GM23338 (cell line): ENCODE measurements at regions not wholly inside any gene's neighbourhood (a gene's known extent, or its start where the extent isn't known, plus 50 kb on each side); places are given as distances from the start of the nearest gene placed in this dataset.
A peak's percentile ranks its signal among the peaks of the same experiment; 100 is the strongest.

ENCODE experiments used
- ATAC-seq: fragments of 200-7000 bp; cut with Tn5 transposase; 3 replicates; pipeline ENCODE4 v1.9.1; 2020
- DNase-seq: peaks from one replicate; pipeline ENCODE4 v3.0.0-alpha.2; 2015; ENCODE audit warnings: low spot score
- H2AFZ ChIP-seq: fragments of 200-600 bp; sonication (generic); 2 replicates; pipeline ENCODE4 v1.8.0; 2016; ENCODE audit warnings: antibody characterized with exemption, mild to moderate bottlenecking, moderate library complexity
- H3F3A ChIP-seq: fragments of 200-600 bp; sonication (generic); replicated peaks from 2 replicates; pipeline ENCODE4 v1.8.0; 2017; ENCODE audit warnings: antibody characterized with exemption, mixed run types, low read depth
- H3K27ac ChIP-seq: fragments of 200-600 bp; sonication (generic); 2 replicates; pipeline ENCODE4 v1.6.1; 2016; ENCODE audit warnings: low read depth
- H3K27me3 ChIP-seq: fragments of 200-600 bp; sonication (generic); 2 replicates; pipeline ENCODE4 v1.8.0; 2016; ENCODE audit warnings: mild to moderate bottlenecking, mixed run types, moderate library complexity; ENCODE audit not compliant: insufficient read depth
- H3K36me3 ChIP-seq: fragments of 200-600 bp; sonication (generic); 2 replicates; pipeline ENCODE4 v1.8.0; 2016; ENCODE audit warnings: mild to moderate bottlenecking; ENCODE audit not compliant: insufficient read depth
- H3K4me1 ChIP-seq: fragments of 200-600 bp; sonication (generic); 2 replicates; pipeline ENCODE4 v1.8.0; 2016; ENCODE audit warnings: mild to moderate bottlenecking, moderate library complexity; ENCODE audit not compliant: insufficient read depth
- H3K4me2 ChIP-seq: fragments of 200-600 bp; sonication (generic); 2 replicates; pipeline ENCODE4 v1.7.1; 2017; ENCODE audit warnings: mixed run types
- H3K4me3 ChIP-seq: fragments of 200-600 bp; sonication (generic); 2 replicates; pipeline ENCODE4 v1.6.1; 2016; ENCODE audit warnings: mixed run types
- H3K79me2 ChIP-seq: fragments of 200-600 bp; sonication (generic); replicated peaks from 2 replicates; pipeline ENCODE4 v1.8.0; 2017; ENCODE audit warnings: mild to moderate bottlenecking; ENCODE audit not compliant: insufficient read depth
- H3K9me2 ChIP-seq: fragments of 200-600 bp; sonication (generic); 2 replicates; pipeline ENCODE4 v1.8.0; 2017; ENCODE audit not compliant: insufficient read depth
- H4K20me1 ChIP-seq: fragments of 200-600 bp; sonication (generic); replicated peaks from 2 replicates; pipeline ENCODE4 v1.8.0; 2017; ENCODE audit warnings: mild to moderate bottlenecking; ENCODE audit not compliant: insufficient read depth
- H3K27ac Mint-ChIP-seq: 2 replicates; pipeline ENCODE4 v1.8.0; 2020; ENCODE audit warnings: inconsistent platforms, mild to moderate bottlenecking, moderate library complexity, mixed read lengths
- H3K27me3 Mint-ChIP-seq: 3 replicates; pipeline ENCODE4 v1.8.0; 2022; ENCODE audit warnings: low read depth, mild to moderate bottlenecking, moderate library complexity, mixed read lengths, inconsistent platforms; ENCODE audit not compliant: insufficient read depth, poor library complexity
- H3K36me3 Mint-ChIP-seq: 3 replicates; pipeline ENCODE4 v1.8.0; 2021; ENCODE audit warnings: low read depth, mild to moderate bottlenecking, inconsistent platforms, moderate library complexity, mixed read lengths
- H3K4me1 Mint-ChIP-seq: 3 replicates; pipeline ENCODE4 v1.8.0; 2020; ENCODE audit warnings: mild to moderate bottlenecking, inconsistent platforms, mixed read lengths
- H3K4me3 Mint-ChIP-seq: 3 replicates; pipeline ENCODE4 v1.8.0; 2021; ENCODE audit warnings: moderate library complexity, mild to moderate bottlenecking, inconsistent platforms, mixed read lengths
- H3K9me3 Mint-ChIP-seq: 3 replicates; pipeline ENCODE4 v1.8.0; 2020; ENCODE audit warnings: moderate library complexity, mild to moderate bottlenecking, inconsistent platforms, mixed read lengths
- CREB1 ChIP-seq: fragments of 250-450 bp; sonication (Bioruptor Pico); IDR thresholded peaks from 2 replicates; pipeline ENCODE4 v1.5.0; 2020; ENCODE audit warnings: low read depth, mild to moderate bottlenecking, moderate library complexity
- CTCF ChIP-seq, 2 experiments: fragments of 200-600 bp in 1 of 2; sonication (generic) in 1 of 2; conservative IDR thresholded peaks; 2 replicates each; pipeline versions ENCODE4 v1.5.1 to v1.6.1; 2016 to 2017; ENCODE audit warnings: antibody characterized with exemption in 2 of 2, low read depth in 2 of 2, mild to moderate bottlenecking in 2 of 2, moderate library complexity in 1 of 2
- ETS1 ChIP-seq: IDR thresholded peaks from 2 replicates; pipeline ENCODE4 v1.6.1; 2016; ENCODE audit warnings: antibody characterized with exemption
- EZH2 ChIP-seq: fragments of 200-600 bp; sonication (generic); IDR thresholded peaks from one replicate; pipeline ENCODE4 v1.8.0; 2017; ENCODE audit warnings: antibody characterized with exemption, mild to moderate bottlenecking, low read depth; ENCODE audit not compliant: unreplicated experiment
- EZH2phosphoT487 ChIP-seq: fragments of 200-600 bp; sonication (generic); IDR thresholded peaks from one replicate; pipeline ENCODE4 v1.8.1; 2018; ENCODE audit warnings: antibody characterized with exemption; ENCODE audit not compliant: unreplicated experiment
- JUNB ChIP-seq: IDR thresholded peaks from one replicate; pipeline ENCODE4 v1.6.1; 2016; ENCODE audit warnings: antibody characterized with exemption; ENCODE audit not compliant: unreplicated experiment
- POLR2AphosphoS5 ChIP-seq: IDR thresholded peaks from 2 replicates; pipeline ENCODE4 v1.6.1; 2016; ENCODE audit warnings: antibody characterized with exemption, low read depth
- STAT1 ChIP-seq: IDR thresholded peaks from one replicate; pipeline ENCODE4 v1.6.1; 2016; ENCODE audit warnings: antibody characterized with exemption; ENCODE audit not compliant: unreplicated experiment
- ZNF114 ChIP-seq: fragments of 250-450 bp; sonication (Bioruptor Pico); IDR thresholded peaks from 2 replicates; pipeline ENCODE4 v1.5.0; 2020; ENCODE audit warnings: mild to moderate bottlenecking, moderate library complexity
- ZNF331 ChIP-seq: fragments of 250-450 bp; sonication (Bioruptor Pico); IDR thresholded peaks from 2 replicates; pipeline ENCODE4 v1.5.0; 2020; ENCODE audit warnings: low read depth, mild to moderate bottlenecking, moderate library complexity
- TF ChIP-seq, protein P1 (sequence below): IDR thresholded peaks from one replicate; pipeline ENCODE4 v1.6.1; 2018; ENCODE audit warnings: antibody characterized with exemption; ENCODE audit not compliant: unreplicated experiment

DNA sequence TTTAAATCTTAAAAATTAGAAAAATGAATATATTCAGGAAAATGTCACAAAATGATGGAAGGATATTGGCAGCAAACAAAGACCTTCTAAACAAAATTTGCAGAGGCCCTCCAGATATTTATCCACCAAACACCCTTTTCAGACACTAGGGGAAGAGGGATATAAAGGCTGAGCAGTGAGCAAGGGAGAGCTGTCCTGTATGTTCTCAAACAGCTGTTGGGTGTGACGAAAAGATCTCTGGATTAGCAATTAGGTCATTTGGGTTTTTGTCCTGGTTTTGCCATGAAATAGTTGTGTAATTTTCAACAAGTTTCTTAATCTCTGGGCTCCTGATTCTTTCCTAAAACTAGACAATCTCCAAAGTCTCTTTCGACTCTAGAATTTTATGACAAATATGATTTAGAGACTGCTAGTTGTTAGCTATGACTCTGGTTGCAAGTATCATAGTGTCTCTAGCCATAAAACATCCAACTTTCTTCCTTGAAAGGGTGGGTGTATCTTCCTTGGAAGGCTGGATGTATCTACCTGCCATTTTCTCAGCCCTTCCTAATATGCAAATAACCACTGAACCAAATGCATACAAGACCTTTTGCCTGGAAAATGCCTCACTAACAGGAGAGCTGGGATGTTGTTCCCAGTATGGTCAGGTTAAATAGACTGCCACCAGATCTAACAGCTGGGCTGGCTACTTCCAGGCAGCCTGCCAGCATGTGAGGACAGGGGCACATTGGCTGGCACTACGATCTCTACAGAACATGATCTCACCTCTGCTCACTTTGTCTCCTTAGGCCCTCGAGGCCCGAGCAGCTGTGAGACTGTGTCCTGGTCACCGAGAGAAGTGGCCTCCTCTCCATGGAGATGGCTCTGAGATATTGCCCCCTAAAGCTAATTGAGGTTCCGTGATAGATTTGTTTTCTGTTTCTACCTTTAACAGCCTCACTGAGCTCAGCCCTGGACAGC is 225.5 kb upstream of the JADE1 start:
- no peaks in the 10 kb centered on the region for H4K20me1 ChIP-seq
- no peak overlapping the region for H3K4me3 Mint-ChIP-seq
- H3K4me3 ChIP-seq, result no peak overlapping the region
- peaks cover 16% of the 10 kb centered on the region for H3K9me2 ChIP-seq
- H3K79me2 ChIP-seq, result no peaks in the 10 kb centered on the region
- peak overlapping the region; percentile 70; the same call in 1 of the 2 replicates for H2AFZ ChIP-seq
- no peak overlapping the region for H3K27ac Mint-ChIP-seq
- H3K9me3 Mint-ChIP-seq, result no peaks in the 10 kb centered on the region
- peaks cover 7% of the 10 kb centered on the region; the same call in 2 of the 3 replicates for H3K4me1 Mint-ChIP-seq
- H3K27ac ChIP-seq, result no peak overlapping the region
- no peaks in the 10 kb centered on the region for H3F3A ChIP-seq
- TF ChIP-seq EZH2 (no peak), CTCF (conservative IDR thresholded peaks at IDR 0.05; ENCODE audit: low read depth in 2 of 2) (no peak), STAT1 (no peak), ZNF331 (CRISPR knock-in tag) (no peak)
- H3K4me1 ChIP-seq, result no peaks in the 10 kb centered on the region; the same call in none of the 2 replicates
- H3K27me3 Mint-ChIP-seq, result peaks cover 2% of the 10 kb centered on the region
- no peaks in the 10 kb centered on the region for H3K27me3 ChIP-seq
- H3K4me2 ChIP-seq, result no peak overlapping the region
- H3K36me3 Mint-ChIP-seq, result no peaks in the 10 kb centered on the region
- no peak for DNase-seq
- ATAC-seq, result no peak
- no peaks in the 10 kb centered on the region for H3K36me3 ChIP-seq

GRCh38 chr4:128582427-128582870 is 227.1 kb upstream of the JADE1 start:
- Histone ChIP-seq H3K9me2 (peaks cover 16% of the 10 kb centered on the region), H3K4me3 (no peak overlapping the region), H3K27ac (no peak overlapping the region), H3K4me1 (no peaks in the 10 kb centered on the region; the same call in none of the 2 replicates), H3K79me2 (no peaks in the 10 kb centered on the region), H3K36me3 (no peaks in the 10 kb centered on the region), H2AFZ (no peak overlapping the region), H3K4me2 (no peak overlapping the region), H4K20me1 (no peaks in the 10 kb centered on the region), H3F3A (no peaks in the 10 kb centered on the region), H3K27me3 (no peaks in the 10 kb centered on the region)
- DNase-seq, result no peak
- H3K36me3 Mint-ChIP-seq, result no peaks in the 10 kb centered on the region
- no peak overlapping the region for H3K27ac Mint-ChIP-seq
- no peaks in the 10 kb centered on the region for H3K27me3 Mint-ChIP-seq
- H3K4me3 Mint-ChIP-seq, result no peak overlapping the region
- H3K9me3 Mint-ChIP-seq, result no peaks in the 10 kb centered on the region
- H3K4me1 Mint-ChIP-seq, result peaks cover 14% of the 10 kb centered on the region; the same call in 2 of the 3 replicates
- no peak for ATAC-seq
- TF ChIP-seq POLR2AphosphoS5 (no peak), JUNB (no peak), CREB1 (no peak), STAT1 (no peak), ETS1 (no peak), EZH2phosphoT487 (no peak), EZH2 (no peak), ZNF114 (no peak), CTCF (conservative IDR thresholded peaks at IDR 0.05; ENCODE audit: low read depth in 2 of 2) (no peak)
- TF ChIP-seq, protein P1, sequence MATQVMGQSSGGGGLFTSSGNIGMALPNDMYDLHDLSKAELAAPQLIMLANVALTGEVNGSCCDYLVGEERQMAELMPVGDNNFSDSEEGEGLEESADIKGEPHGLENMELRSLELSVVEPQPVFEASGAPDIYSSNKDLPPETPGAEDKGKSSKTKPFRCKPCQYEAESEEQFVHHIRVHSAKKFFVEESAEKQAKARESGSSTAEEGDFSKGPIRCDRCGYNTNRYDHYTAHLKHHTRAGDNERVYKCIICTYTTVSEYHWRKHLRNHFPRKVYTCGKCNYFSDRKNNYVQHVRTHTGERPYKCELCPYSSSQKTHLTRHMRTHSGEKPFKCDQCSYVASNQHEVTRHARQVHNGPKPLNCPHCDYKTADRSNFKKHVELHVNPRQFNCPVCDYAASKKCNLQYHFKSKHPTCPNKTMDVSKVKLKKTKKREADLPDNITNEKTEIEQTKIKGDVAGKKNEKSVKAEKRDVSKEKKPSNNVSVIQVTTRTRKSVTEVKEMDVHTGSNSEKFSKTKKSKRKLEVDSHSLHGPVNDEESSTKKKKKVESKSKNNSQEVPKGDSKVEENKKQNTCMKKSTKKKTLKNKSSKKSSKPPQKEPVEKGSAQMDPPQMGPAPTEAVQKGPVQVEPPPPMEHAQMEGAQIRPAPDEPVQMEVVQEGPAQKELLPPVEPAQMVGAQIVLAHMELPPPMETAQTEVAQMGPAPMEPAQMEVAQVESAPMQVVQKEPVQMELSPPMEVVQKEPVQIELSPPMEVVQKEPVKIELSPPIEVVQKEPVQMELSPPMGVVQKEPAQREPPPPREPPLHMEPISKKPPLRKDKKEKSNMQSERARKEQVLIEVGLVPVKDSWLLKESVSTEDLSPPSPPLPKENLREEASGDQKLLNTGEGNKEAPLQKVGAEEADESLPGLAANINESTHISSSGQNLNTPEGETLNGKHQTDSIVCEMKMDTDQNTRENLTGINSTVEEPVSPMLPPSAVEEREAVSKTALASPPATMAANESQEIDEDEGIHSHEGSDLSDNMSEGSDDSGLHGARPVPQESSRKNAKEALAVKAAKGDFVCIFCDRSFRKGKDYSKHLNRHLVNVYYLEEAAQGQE, result no peak
